Parathyroid adenoma (tissue), 2 donors: ENCODE measurements at regions not wholly inside any gene's neighbourhood (a gene's known extent, or its start where the extent isn't known, plus 50 kb on each side); places are given as distances from the start of the nearest gene placed in this dataset.

Experiments
- H2AFZ ChIP-seq: fragments of 300-600 bp; sonication (generic); one replicate; pipeline ENCODE4 v1.7.0; 2017; ENCODE audit warnings: antibody characterized with exemption, mild to moderate bottlenecking
- H3K27ac ChIP-seq: fragments of 300-600 bp; sonication (generic); one replicate; pipeline ENCODE4 v1.7.0; 2017
- H3K27me3 ChIP-seq: fragments of 300-600 bp; sonication (generic); one replicate; pipeline ENCODE4 v1.7.0; 2017; ENCODE audit warnings: low read length; ENCODE audit not compliant: control insufficient read depth, insufficient read depth
- H3K36me3 ChIP-seq: fragments of 300-600 bp; sonication (generic); one replicate; pipeline ENCODE4 v1.7.0; 2017; ENCODE audit warnings: low read length; ENCODE audit not compliant: control insufficient read depth, insufficient read depth
- H3K4me1 ChIP-seq: fragments of 300-600 bp; sonication (generic); one replicate; pipeline ENCODE4 v1.7.0; 2017; ENCODE audit warnings: control low read depth
- H3K4me2 ChIP-seq: fragments of 300-600 bp; sonication (generic); one replicate; pipeline ENCODE4 v1.7.0; 2017; ENCODE audit warnings: low read length
- H3K4me3 ChIP-seq: fragments of 300-600 bp; sonication (generic); one replicate; pipeline ENCODE4 v1.7.0; 2017; ENCODE audit warnings: low read depth, low read length
- H3K79me2 ChIP-seq: fragments of 300-600 bp; sonication (generic); one replicate; pipeline ENCODE4 v1.7.0; 2017; ENCODE audit warnings: control low read depth
- H3K9ac ChIP-seq: fragments of 300-600 bp; sonication (generic); one replicate; pipeline ENCODE4 v1.7.0; 2017; ENCODE audit warnings: mild to moderate bottlenecking
- H3K9me3 ChIP-seq: fragments of 300-600 bp; sonication (generic); one replicate; pipeline ENCODE4 v1.7.0; 2017; ENCODE audit warnings: low read length; ENCODE audit not compliant: control insufficient read depth
- CTCF ChIP-seq: fragments of 300-600 bp; sonication (generic); IDR thresholded peaks from one replicate; pipeline ENCODE4 v1.7.0; 2017; ENCODE audit warnings: antibody characterized with exemption, mild to moderate bottlenecking
- donor health status: primary hyperparathyroidism.

- no peaks in the 10 kb centered on the region for H3K27me3 ChIP-seq
- H2AFZ ChIP-seq, result no peak overlapping the region
- no peaks in the 10 kb centered on the region for H3K9me3 ChIP-seq
- H3K9ac ChIP-seq, result no peak overlapping the region
- no peaks in the 10 kb centered on the region for H3K79me2 ChIP-seq
- H3K36me3 ChIP-seq, result no peaks in the 10 kb centered on the region
- no peak overlapping the region for H3K4me3 ChIP-seq
- TF ChIP-seq CTCF, result no peak
- H3K27ac ChIP-seq, result no peak overlapping the region
- no peaks in the 10 kb centered on the region for H3K4me1 ChIP-seq
- H3K4me2 ChIP-seq, result no peak overlapping the region
Observed at GRCh38 chr14:87879389-87879788, 113.6 kb downstream of the GALC start.

DNA sequence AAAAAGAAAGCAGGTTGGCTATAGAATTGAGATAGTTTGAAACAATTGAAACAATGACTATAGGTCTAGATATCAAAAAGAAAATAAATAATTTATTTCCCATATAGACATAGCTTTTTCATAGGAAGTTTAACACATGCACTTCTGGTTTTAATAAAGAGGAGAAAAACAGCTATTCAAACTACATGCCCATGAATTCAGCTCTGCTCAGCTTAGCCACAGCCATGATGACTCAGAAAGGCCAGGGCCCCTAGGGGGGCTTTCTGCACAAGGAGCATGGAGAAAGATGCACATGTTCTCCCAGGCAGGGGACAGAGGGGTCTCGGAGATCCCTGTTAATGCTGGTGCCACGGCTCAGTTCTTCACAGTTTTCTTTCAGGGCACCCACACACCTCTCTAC lies 114.0 kb downstream of the GALC start:
- H3K9me3 ChIP-seq, result no peaks in the 10 kb centered on the region
- H3K27me3 ChIP-seq, result no peaks in the 10 kb centered on the region
- H3K27ac ChIP-seq, result no peak overlapping the region
- H3K4me2 ChIP-seq, result no peak overlapping the region
- no peaks in the 10 kb centered on the region for H3K4me1 ChIP-seq
- no peak overlapping the region for H3K9ac ChIP-seq
- no peak for TF ChIP-seq CTCF
- H3K36me3 ChIP-seq, result no peaks in the 10 kb centered on the region
- no peak overlapping the region for H3K4me3 ChIP-seq
- no peaks in the 10 kb centered on the region for H3K79me2 ChIP-seq
- no peak overlapping the region for H2AFZ ChIP-seq

GRCh38 chr14:87877877-87878276 lies 115.1 kb downstream of the GALC start:
- TF ChIP-seq CTCF, result no peak
- Histone ChIP-seq H3K9me3 (no peaks in the 10 kb centered on the region), H3K4me2 (no peak overlapping the region), H3K36me3 (no peaks in the 10 kb centered on the region), H2AFZ (no peak overlapping the region), H3K27me3 (no peaks in the 10 kb centered on the region), H3K27ac (no peak overlapping the region), H3K4me3 (no peak overlapping the region), H3K4me1 (no peaks in the 10 kb centered on the region), H3K79me2 (no peaks in the 10 kb centered on the region), H3K9ac (no peak overlapping the region)

- H3K36me3 ChIP-seq, result no peaks in the 10 kb centered on the region
- H3K79me2 ChIP-seq, result no peaks in the 10 kb centered on the region
- no peak overlapping the region for H3K27ac ChIP-seq
- no peak overlapping the region for H3K4me2 ChIP-seq
- H3K4me3 ChIP-seq, result no peak overlapping the region
- no peak overlapping the region for H3K9ac ChIP-seq
- no peaks in the 10 kb centered on the region for H3K27me3 ChIP-seq
- H3K9me3 ChIP-seq, result no peaks in the 10 kb centered on the region
- H2AFZ ChIP-seq, result no peak overlapping the region
- H3K4me1 ChIP-seq, result no peaks in the 10 kb centered on the region
- TF ChIP-seq CTCF, result no peak
Observed at GRCh38 chr14:87874676-87875075, 118.3 kb downstream of the GALC start.

GRCh38 chr14:87873741-87874140 lies 119.2 kb downstream of the GALC start:
- H3K79me2 ChIP-seq, result no peaks in the 10 kb centered on the region
- TF ChIP-seq CTCF, result no peak
- no peak overlapping the region for H3K4me2 ChIP-seq
- H3K4me3 ChIP-seq, result no peak overlapping the region
- H3K27ac ChIP-seq, result no peak overlapping the region
- H3K4me1 ChIP-seq, result no peaks in the 10 kb centered on the region
- no peaks in the 10 kb centered on the region for H3K36me3 ChIP-seq
- H2AFZ ChIP-seq, result no peak overlapping the region
- H3K9ac ChIP-seq, result no peak overlapping the region
- H3K9me3 ChIP-seq, result no peaks in the 10 kb centered on the region
- H3K27me3 ChIP-seq, result no peaks in the 10 kb centered on the region
